ES-I3 (cell line): ENCODE measurements at regions not wholly inside any gene's neighbourhood (a gene's known extent, or its start where the extent isn't known, plus 50 kb on each side); places are given as distances from the start of the nearest gene placed in this dataset.

Experiments used
- H3K36me3 ChIP-seq: 2 replicates; pipeline ENCODE4 v1.6.1; 2013; ENCODE audit warnings: mild to moderate bottlenecking, low read length, control low read depth, moderate library complexity; ENCODE audit not compliant: insufficient read depth
- H3K4me1 ChIP-seq: 2 replicates; pipeline ENCODE4 v1.6.1; 2013; ENCODE audit warnings: mild to moderate bottlenecking, control low read depth, low read length; ENCODE audit not compliant: insufficient read depth
- H3K9ac ChIP-seq: 2 replicates; pipeline ENCODE4 v1.6.1; 2013; ENCODE audit warnings: low read depth, mild to moderate bottlenecking, low read length, moderate library complexity
- H3K9me3 ChIP-seq: 2 replicates; pipeline ENCODE4 v1.6.1; 2013; ENCODE audit warnings: mild to moderate bottlenecking, low read length, moderate library complexity; ENCODE audit not compliant: control insufficient read depth, insufficient read depth

DNA sequence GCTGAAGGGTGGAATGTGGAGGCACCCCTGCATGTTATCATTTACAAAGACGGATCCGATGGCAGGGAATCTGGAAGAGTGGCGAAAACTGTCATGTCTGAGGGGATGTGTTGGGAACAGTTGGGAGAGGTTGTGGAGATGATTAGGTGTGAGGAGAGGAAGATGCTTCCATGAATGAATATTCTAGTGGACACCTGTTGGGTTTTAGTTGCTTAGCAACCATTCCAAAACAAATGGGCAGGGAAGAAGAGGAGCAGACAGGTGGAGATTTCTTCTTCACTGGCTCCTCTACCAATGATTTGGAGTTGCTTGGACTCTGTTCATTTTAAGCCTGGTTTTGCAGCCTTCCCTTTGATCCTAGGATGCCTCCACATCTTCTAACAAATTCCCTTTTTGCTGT lies 465.3 kb upstream of the CLINT1 start:
- peaks cover 7% of the 10 kb centered on the region; the same call in 1 of the 2 replicates for H3K4me1 ChIP-seq
- H3K36me3 ChIP-seq = no peaks in the 10 kb centered on the region
- H3K9me3 ChIP-seq = no peaks in the 10 kb centered on the region
- H3K9ac ChIP-seq = no peak overlapping the region

GRCh38 chr5:158322620-158323019 lies 463.7 kb upstream of the CLINT1 start:
- Histone ChIP-seq H3K36me3 (no peaks in the 10 kb centered on the region), H3K9ac (no peak overlapping the region), H3K9me3 (no peaks in the 10 kb centered on the region), H3K4me1 (peaks cover 7% of the 10 kb centered on the region; the same call in 1 of the 2 replicates)

DNA sequence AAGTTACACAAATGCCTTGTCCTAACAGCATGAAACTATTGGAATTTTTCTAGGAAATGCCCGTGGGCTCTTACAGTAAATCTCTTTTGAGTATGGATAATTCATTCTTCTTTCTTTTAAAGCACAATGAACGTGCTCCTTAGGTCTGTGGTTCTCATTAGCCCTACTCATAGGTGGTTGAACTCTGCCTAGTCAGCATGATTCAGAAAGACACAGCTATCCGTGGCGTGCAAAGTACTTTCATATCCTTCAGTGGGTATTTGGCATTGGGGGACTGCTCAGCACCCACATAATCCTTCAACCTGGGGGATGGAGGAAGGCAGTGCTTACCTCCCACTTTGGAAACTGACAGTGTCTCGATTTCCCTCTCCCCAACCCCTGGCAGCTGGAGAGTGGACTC lies 462.0 kb upstream of the CLINT1 start:
- Histone ChIP-seq H3K9me3 (no peaks in the 10 kb centered on the region), H3K9ac (no peak overlapping the region), H3K36me3 (no peaks in the 10 kb centered on the region), H3K4me1 (peaks cover 2% of the 10 kb centered on the region; the same call in 1 of the 2 replicates)

- H3K9me3 ChIP-seq = no peaks in the 10 kb centered on the region
- H3K4me1 ChIP-seq = no peaks in the 10 kb centered on the region
- H3K9ac ChIP-seq = no peak overlapping the region
- H3K36me3 ChIP-seq = no peaks in the 10 kb centered on the region
Measured at GRCh38 chr5:158320178-158320674, 461.3 kb upstream of the CLINT1 start.

DNA sequence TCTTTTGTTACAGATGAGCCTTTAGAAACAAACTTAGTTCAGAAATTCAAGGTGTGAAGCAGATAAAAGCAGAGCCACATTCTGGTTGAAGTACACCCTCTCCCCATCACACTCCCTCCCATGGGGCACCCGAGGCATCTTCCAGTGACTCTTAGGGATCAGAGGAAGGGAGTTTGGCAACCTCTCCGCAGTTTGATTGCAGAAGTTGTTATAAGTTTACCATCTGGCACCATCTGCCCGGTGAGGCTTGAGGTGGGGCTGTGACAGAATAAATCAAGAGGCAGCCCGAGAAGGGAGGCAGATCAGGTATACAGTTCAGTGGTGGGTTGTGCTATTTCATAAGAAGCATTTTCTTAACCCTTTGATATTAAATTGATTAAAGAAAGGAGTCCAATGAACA lies 458.6 kb upstream of the CLINT1 start:
- H3K9me3 ChIP-seq = no peaks in the 10 kb centered on the region
- H3K4me1 ChIP-seq = peaks cover 21% of the 10 kb centered on the region
- no peak overlapping the region for H3K9ac ChIP-seq
- no peaks in the 10 kb centered on the region for H3K36me3 ChIP-seq

GRCh38 chr5:158313733-158314464 lies 455.0 kb upstream of the CLINT1 start:
- Histone ChIP-seq H3K36me3 (no peaks in the 10 kb centered on the region), H3K4me1 (peaks cover 21% of the 10 kb centered on the region), H3K9ac (no peak overlapping the region), H3K9me3 (no peaks in the 10 kb centered on the region)

GRCh38 chr5:158313027-158313732 lies 454.2 kb upstream of the CLINT1 start:
- H3K36me3 ChIP-seq = no peaks in the 10 kb centered on the region
- no peak overlapping the region for H3K9ac ChIP-seq

GRCh38 chr5:158309088-158309807 lies 450.3 kb upstream of the CLINT1 start:
- Histone ChIP-seq H3K9me3 (no peaks in the 10 kb centered on the region), H3K36me3 (no peaks in the 10 kb centered on the region), H3K9ac (no peak overlapping the region), H3K4me1 (peaks cover 16% of the 10 kb centered on the region)

More at GRCh38 chr5:158313027-158313732, 454.2 kb upstream of the CLINT1 start:
- peaks cover 21% of the 10 kb centered on the region for H3K4me1 ChIP-seq
- no peaks in the 10 kb centered on the region for H3K9me3 ChIP-seq

- no peaks in the 10 kb centered on the region for H3K36me3 ChIP-seq
- H3K9me3 ChIP-seq = no peaks in the 10 kb centered on the region
- peaks cover 9% of the 10 kb centered on the region for H3K4me1 ChIP-seq
Measured at GRCh38 chr5:158308429-158309025, 449.6 kb upstream of the CLINT1 start.

GRCh38 chr5:158305861-158306260 lies 446.9 kb upstream of the CLINT1 start:
- Histone ChIP-seq H3K9me3 (no peaks in the 10 kb centered on the region), H3K4me1 (no peaks in the 10 kb centered on the region; the same call in 1 of the 2 replicates), H3K9ac (no peak overlapping the region), H3K36me3 (no peaks in the 10 kb centered on the region)

More at GRCh38 chr5:158308429-158309025, 449.6 kb upstream of the CLINT1 start:
- H3K9ac ChIP-seq = no peak overlapping the region

DNA sequence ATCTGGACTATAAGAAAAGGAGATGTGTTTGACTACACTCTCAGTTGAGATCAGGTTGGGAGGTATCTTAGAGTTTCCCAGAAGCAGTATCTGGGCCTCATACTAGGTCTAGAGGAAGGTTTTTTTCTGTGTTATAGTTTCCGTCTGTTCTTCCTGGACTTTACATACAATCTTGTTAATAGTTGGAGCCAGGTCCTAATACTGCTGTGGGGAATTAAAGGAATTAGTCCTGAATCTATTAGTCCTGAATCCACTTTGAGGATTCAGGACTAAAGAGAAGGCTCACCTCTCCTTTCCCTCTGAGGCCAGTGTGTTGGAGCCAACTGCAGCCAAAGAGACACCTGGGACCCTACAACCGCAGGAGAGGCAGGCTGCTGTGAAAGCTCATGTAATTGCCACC lies 445.7 kb upstream of the CLINT1 start:
- Histone ChIP-seq H3K4me1 (no peaks in the 10 kb centered on the region; the same call in 1 of the 2 replicates), H3K9ac (no peak overlapping the region), H3K36me3 (no peaks in the 10 kb centered on the region), H3K9me3 (no peaks in the 10 kb centered on the region)

DNA sequence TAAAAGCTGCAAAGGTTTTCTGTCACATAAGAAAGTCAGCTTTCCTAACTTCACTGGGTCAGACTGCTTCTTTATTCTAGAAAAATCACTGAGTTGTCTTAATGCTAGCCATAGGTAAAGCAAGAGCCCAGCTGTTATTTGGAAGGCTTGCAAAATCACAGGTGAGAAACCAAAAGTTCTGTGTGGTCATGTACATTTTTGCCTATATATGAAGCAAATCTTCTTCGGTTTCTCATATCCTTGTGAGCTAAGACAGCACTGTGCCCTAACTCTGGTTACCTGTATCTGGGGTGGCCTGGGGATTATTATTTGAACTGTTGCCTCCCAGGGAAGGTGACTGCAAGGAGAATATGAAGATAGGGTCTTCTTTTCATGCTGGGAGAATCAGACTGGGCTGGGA lies 444.9 kb upstream of the CLINT1 start:
- no peaks in the 10 kb centered on the region; the same call in 1 of the 2 replicates for H3K4me1 ChIP-seq
- H3K9ac ChIP-seq = no peak overlapping the region
- no peaks in the 10 kb centered on the region for H3K36me3 ChIP-seq
- no peaks in the 10 kb centered on the region for H3K9me3 ChIP-seq

DNA sequence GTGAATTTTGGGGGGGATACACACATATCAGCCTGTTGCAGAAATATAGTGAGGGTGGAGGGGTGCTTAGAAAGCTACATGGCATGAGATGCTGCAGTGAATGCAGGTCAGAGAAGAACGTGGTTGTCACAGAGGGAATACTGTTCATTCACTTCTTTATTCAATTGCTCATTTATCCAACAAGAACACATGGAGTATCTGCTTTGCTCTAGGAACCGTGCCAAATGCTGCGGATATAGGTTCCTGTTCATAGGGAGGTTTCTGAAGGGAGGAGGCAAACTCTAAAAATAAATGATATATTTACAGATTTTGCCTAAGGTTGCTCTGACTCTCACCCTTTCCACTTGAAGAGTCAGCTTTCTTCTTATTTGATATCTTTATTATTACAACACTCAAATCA lies 444.3 kb upstream of the CLINT1 start:
- H3K4me1 ChIP-seq = no peaks in the 10 kb centered on the region; the same call in 1 of the 2 replicates
- no peak overlapping the region for H3K9ac ChIP-seq
- H3K36me3 ChIP-seq = no peaks in the 10 kb centered on the region
- no peaks in the 10 kb centered on the region for H3K9me3 ChIP-seq

DNA sequence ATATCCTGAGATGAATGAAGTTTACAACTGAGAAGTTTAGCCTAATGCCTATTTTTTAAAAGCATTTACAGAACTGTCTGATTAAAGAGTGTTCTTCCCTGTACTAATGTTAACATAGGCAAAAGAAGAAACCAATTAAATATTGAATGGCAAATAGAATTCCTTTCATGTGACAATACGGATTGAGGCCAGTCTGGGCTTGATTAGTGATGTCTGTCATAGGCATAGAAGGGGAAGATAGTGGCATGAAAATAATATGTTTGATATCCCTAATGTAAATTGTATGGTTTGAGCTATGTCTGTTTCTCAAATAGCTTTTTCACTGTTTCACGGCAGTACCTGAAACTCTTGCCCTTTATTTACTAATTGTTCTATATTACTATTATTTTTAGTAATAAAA lies 443.1 kb upstream of the CLINT1 start:
- Histone ChIP-seq H3K9ac (no peak overlapping the region), H3K4me1 (no peaks in the 10 kb centered on the region), H3K9me3 (0 out of 2 replicates have a peak, but pooled peaks cover 2% of the 10 kb centered on the region), H3K36me3 (no peaks in the 10 kb centered on the region)
